ENCODE measurements at regions not wholly inside any gene's neighbourhood (a gene's known extent, or its start where the extent isn't known, plus 50 kb on each side); places are given as distances from the start of the nearest gene placed in this dataset.

DNA sequence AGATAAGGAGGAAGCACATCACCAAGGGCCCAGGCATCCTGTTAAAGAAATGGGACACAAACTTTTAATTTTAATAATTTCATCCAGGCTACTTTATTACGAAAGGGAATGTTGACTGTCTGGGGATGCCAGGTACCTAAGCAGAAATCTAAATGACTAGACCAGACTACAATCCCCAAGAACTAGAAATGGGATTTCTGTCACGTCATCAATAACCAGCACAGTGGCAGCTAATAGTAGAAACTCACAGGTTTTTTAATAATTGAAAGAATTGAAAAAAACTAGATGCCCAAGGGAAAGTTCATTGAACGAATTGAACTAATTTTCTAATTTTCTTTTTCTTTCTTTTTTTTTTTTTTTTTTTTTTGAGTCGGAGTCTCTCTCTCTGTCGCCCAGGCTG lies 789.3 kb downstream of the IGSF11 start:
- no peak overlapping the region for H3K4ac ChIP-seq (replicated peaks; ENCODE audit: insufficient read length, low read depth, low read length)
- no peaks in the 10 kb centered on the region for H3K36me3 ChIP-seq (ENCODE audit: control insufficient read depth in 2 of 4, insufficient read depth in 4 of 4, low read length in 3 of 4)
- H3K4me2 ChIP-seq (ENCODE audit: insufficient read depth in 1 of 2, low read depth in 2 of 2, low read length in 2 of 2) = no peak overlapping the region
- no peaks in the 10 kb centered on the region for H3K79me2 ChIP-seq (ENCODE audit: control insufficient read depth in 1 of 2, insufficient read depth in 2 of 2, low read length in 2 of 2)
- no peak overlapping the region for H2BK12ac ChIP-seq (ENCODE audit: low read depth, low read length)
- H3K14ac ChIP-seq (ENCODE audit: insufficient read length) = no peak overlapping the region
- no peak overlapping the region for H3K4me3 ChIP-seq (ENCODE audit: extremely low read depth in 1 of 4, insufficient read depth in 2 of 4, low read depth in 3 of 4, low read length in 4 of 4)
- no peaks in the 10 kb centered on the region for H3K23me2 ChIP-seq (ENCODE audit: low read depth, low read length)
- H3K27ac ChIP-seq (ENCODE audit: low read depth, low read length) = no peak overlapping the region
- H3K56ac ChIP-seq (replicated peaks; ENCODE audit: insufficient read length, low read depth, low read length) = no peak overlapping the region
- CTCF ChIA-PET (ENCODE audit: partially characterized antibody) = no interaction called here
- POLR2A ChIA-PET (ENCODE audit: partially characterized antibody) = no interaction called here
- no peaks in the 10 kb centered on the region for H3K4me1 ChIP-seq (replicated peaks in 1 of 4; ENCODE audit: control insufficient read depth in 3 of 4, insufficient read depth in 4 of 4, low read length in 3 of 4)
- H3K79me1 ChIP-seq (ENCODE audit: low read depth, low read length) = no peaks in the 10 kb centered on the region
- no peak overlapping the region for H2BK5ac ChIP-seq (ENCODE audit: low read depth, low read length)
- H4K91ac ChIP-seq (replicated peaks; ENCODE audit: insufficient read length, low read length) = no peak overlapping the region
- H2BK20ac ChIP-seq (ENCODE audit: low read length) = no peak overlapping the region
- no peak overlapping the region for H2AFZ ChIP-seq (ENCODE audit: low read length)
- no peaks in the 10 kb centered on the region for H3K9me3 ChIP-seq (ENCODE audit: insufficient read depth in 2 of 2, low read depth in 1 of 2, low read length in 1 of 2)
- H4K20me1 ChIP-seq (replicated peaks in 1 of 2; ENCODE audit: control insufficient read depth in 1 of 2, insufficient read depth in 2 of 2, low read length in 2 of 2) = no peaks in the 10 kb centered on the region
- no peak overlapping the region for H2AK5ac ChIP-seq (ENCODE audit: low read depth, low read length)
- no peak overlapping the region for H3K9ac ChIP-seq (replicated peaks in 1 of 4; ENCODE audit: extremely low read depth in 1 of 4, low read depth in 3 of 4, low read length in 3 of 4)
- H4K8ac ChIP-seq (ENCODE audit: extremely low read depth, insufficient read depth, low read length) = no peak overlapping the region
- H4K5ac ChIP-seq (ENCODE audit: insufficient read length, low read depth, low read length) = no peak overlapping the region
- no peak overlapping the region for H3K23ac ChIP-seq (ENCODE audit: insufficient read length)
- FAIRE-seq = no peak
- WGBS, 2 experiments (ENCODE audit: extremely low coverage in 1 of 2, insufficient coverage in 1 of 2, insufficient read length in 1 of 2, insufficient replicate concordance in 2 of 2, low coverage in 1 of 2, low lambda C conversion rate in 2 of 2, missing lambda C conversion rate in 1 of 2) = 91% methylated on average over 4 of the region's 5 CpGs; no CpG with 5 or more reads in 1 of the 2 experiments
- no peak for DNase-seq (ENCODE audit: low read depth in 1 of 2, low spot score in 2 of 2)
- H3K18ac ChIP-seq (ENCODE audit: extremely low read depth, low read length) = no peak overlapping the region
- no peak overlapping the region for H2BK15ac ChIP-seq (ENCODE audit: low read length)
- H3K27me3 ChIP-seq (replicated peaks in 1 of 4; ENCODE audit: control insufficient read depth in 3 of 4, extremely low read depth in 1 of 4, insufficient read depth in 3 of 4, low read length in 3 of 4) = no peaks in the 10 kb centered on the region
- H2BK120ac ChIP-seq (replicated peaks; ENCODE audit: low read depth, low read length) = no peak overlapping the region
- TF ChIP-seq RFX5 (IDR thresholded peaks at IDR 0.05; ENCODE audit: borderline replicate concordance, low read depth, low read length) = no peak
- TF ChIP-seq ZNF274 (IDR thresholded peaks at IDR 0.05; ENCODE audit: borderline replicate concordance, extremely low read depth, low read length) = no peak
- TF ChIP-seq, protein P1, sequence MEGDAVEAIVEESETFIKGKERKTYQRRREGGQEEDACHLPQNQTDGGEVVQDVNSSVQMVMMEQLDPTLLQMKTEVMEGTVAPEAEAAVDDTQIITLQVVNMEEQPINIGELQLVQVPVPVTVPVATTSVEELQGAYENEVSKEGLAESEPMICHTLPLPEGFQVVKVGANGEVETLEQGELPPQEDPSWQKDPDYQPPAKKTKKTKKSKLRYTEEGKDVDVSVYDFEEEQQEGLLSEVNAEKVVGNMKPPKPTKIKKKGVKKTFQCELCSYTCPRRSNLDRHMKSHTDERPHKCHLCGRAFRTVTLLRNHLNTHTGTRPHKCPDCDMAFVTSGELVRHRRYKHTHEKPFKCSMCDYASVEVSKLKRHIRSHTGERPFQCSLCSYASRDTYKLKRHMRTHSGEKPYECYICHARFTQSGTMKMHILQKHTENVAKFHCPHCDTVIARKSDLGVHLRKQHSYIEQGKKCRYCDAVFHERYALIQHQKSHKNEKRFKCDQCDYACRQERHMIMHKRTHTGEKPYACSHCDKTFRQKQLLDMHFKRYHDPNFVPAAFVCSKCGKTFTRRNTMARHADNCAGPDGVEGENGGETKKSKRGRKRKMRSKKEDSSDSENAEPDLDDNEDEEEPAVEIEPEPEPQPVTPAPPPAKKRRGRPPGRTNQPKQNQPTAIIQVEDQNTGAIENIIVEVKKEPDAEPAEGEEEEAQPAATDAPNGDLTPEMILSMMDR (IDR thresholded peaks at IDR 0.05; ENCODE audit: control extremely low read depth in 1 of 3, insufficient read depth in 1 of 3, low read depth in 1 of 3, low read length in 3 of 3) = no peak
- TF ChIP-seq RNF2 (IDR thresholded peaks at IDR 0.05; ENCODE audit: borderline replicate concordance, low read depth, low read length, missing control alignments, poor library complexity, severe bottlenecking) = no peak
- TF ChIP-seq POLR2A (IDR thresholded peaks at IDR 0.05; ENCODE audit: control extremely low read depth in 1 of 2, low read depth in 2 of 2, low read length in 2 of 2) = no peak
- no peak for TF ChIP-seq TCF12 (IDR thresholded peaks at IDR 0.05; ENCODE audit: low read depth, low read length)
- TF ChIP-seq TEAD4 (IDR thresholded peaks at IDR 0.05; ENCODE audit: low read depth, low read length) = no peak
- TF ChIP-seq NANOG (IDR thresholded peaks at IDR 0.05; ENCODE audit: insufficient read depth, low read depth, low read length, poor library complexity, severe bottlenecking) = no peak
- TF ChIP-seq JUN (IDR thresholded peaks at IDR 0.05; ENCODE audit: low read depth, low read length) = no peak
- TF ChIP-seq EP300 (IDR thresholded peaks at IDR 0.05; ENCODE audit: borderline replicate concordance in 1 of 2, low read depth in 2 of 2, low read length in 2 of 2) = no peak
- TF ChIP-seq YY1 (IDR thresholded peaks at IDR 0.05; ENCODE audit: low read depth, low read length) = no peak
- TF ChIP-seq CBX5 (IDR thresholded peaks at IDR 0.05; ENCODE audit: low read depth, low read length) = no peak
- no peak for TF ChIP-seq BCL11A (IDR thresholded peaks at IDR 0.05; ENCODE audit: low read depth in 2 of 2, low read length in 2 of 2)
